Mesenchymal stem cell (in vitro differentiated cells and primary cell): ENCODE measurements at regions not wholly inside any gene's neighbourhood (a gene's known extent, or its start where the extent isn't known, plus 50 kb on each side); places are given as distances from the start of the nearest gene placed in this dataset.

Source experiments
- DNase-seq: peaks from one replicate; pipeline ENCODE4 v3.0.0-alpha.2; 2013
- H2AFZ ChIP-seq: one replicate; pipeline ENCODE4 v1.6.1; 2013; ENCODE audit warnings: low read depth, mild to moderate bottlenecking, control low read depth, inconsistent platforms, low read length, moderate library complexity
- H2AK5ac ChIP-seq: 2 replicates; pipeline ENCODE4 v1.6.1; 2013; ENCODE audit warnings: low read length, moderate library complexity, mild to moderate bottlenecking, inconsistent platforms; ENCODE audit not compliant: severe bottlenecking
- H2BK120ac ChIP-seq: one replicate; pipeline ENCODE4 v1.6.1; 2013; ENCODE audit warnings: low read depth, mild to moderate bottlenecking, inconsistent platforms, low read length, moderate library complexity
- H2BK12ac ChIP-seq, 2 experiments: one replicate each; pipeline ENCODE4 v1.6.1; 2013; ENCODE audit warnings: inconsistent platforms in 2 of 2, low read length in 2 of 2, mild to moderate bottlenecking in 2 of 2, moderate library complexity in 2 of 2, control low read depth in 1 of 2
- H2BK15ac ChIP-seq: one replicate; pipeline ENCODE4 v1.6.1; 2013; ENCODE audit warnings: mild to moderate bottlenecking, low read depth, inconsistent platforms; ENCODE audit not compliant: poor library complexity, severe bottlenecking
- H2BK5ac ChIP-seq: 2 replicates; pipeline ENCODE4 v1.6.1; 2013; ENCODE audit warnings: low read depth, mild to moderate bottlenecking, low read length, control low read depth, inconsistent platforms; ENCODE audit not compliant: poor library complexity, severe bottlenecking
- H3K14ac ChIP-seq, 2 experiments: one replicate each; pipeline ENCODE4 v1.6.1; 2013; ENCODE audit warnings: inconsistent platforms in 2 of 2, low read length in 2 of 2, control low read depth in 1 of 2, mild to moderate bottlenecking in 1 of 2, moderate library complexity in 1 of 2
- H3K18ac ChIP-seq, 2 experiments: one replicate each; pipeline ENCODE4 v1.6.1; 2013; ENCODE audit warnings: inconsistent platforms in 2 of 2, low read length in 2 of 2, control low read depth in 1 of 2, low read depth in 1 of 2, mild to moderate bottlenecking in 1 of 2
- H3K23ac ChIP-seq, 2 experiments: one replicate each; pipeline ENCODE4 v1.6.1; 2013; ENCODE audit warnings: inconsistent platforms in 2 of 2, low read length in 2 of 2, mild to moderate bottlenecking in 2 of 2, moderate library complexity in 2 of 2, control low read depth in 1 of 2
- H3K27ac ChIP-seq: 2 replicates; pipeline ENCODE4 v1.5.1; 2013; ENCODE audit warnings: mild to moderate bottlenecking, moderate library complexity, low read length, control low read depth, inconsistent platforms; ENCODE audit not compliant: poor library complexity, severe bottlenecking
- H3K27me3 ChIP-seq, 2 experiments: 2 replicates each; pipeline versions ENCODE4 v1.6.1 to v1.7.0; 2013; ENCODE audit warnings: low read length in 2 of 2, mild to moderate bottlenecking in 2 of 2, moderate library complexity in 2 of 2, control low read depth in 1 of 2, inconsistent platforms in 1 of 2; ENCODE audit not compliant: control insufficient read depth in 1 of 2, insufficient read depth in 1 of 2
- H3K36me3 ChIP-seq, 2 experiments: 2 replicates each; pipeline versions ENCODE4 v1.6.1 to v1.7.0; 2013; ENCODE audit warnings: low read length in 2 of 2, control low read depth in 1 of 2, inconsistent platforms in 1 of 2, low read depth in 1 of 2, mild to moderate bottlenecking in 1 of 2; ENCODE audit not compliant: insufficient read depth in 2 of 2, control insufficient read depth in 1 of 2
- H3K4ac ChIP-seq, 2 experiments: one replicate each; pipeline ENCODE4 v1.6.1; 2013; ENCODE audit warnings: inconsistent platforms in 2 of 2, low read length in 2 of 2, mild to moderate bottlenecking in 2 of 2, moderate library complexity in 2 of 2, control low read depth in 1 of 2, low read depth in 1 of 2
- H3K4me1 ChIP-seq: 2 replicates; pipeline ENCODE4 v1.6.1; 2013; ENCODE audit warnings: low read depth, low read length, control low read depth; ENCODE audit not compliant: control insufficient read depth, insufficient read depth
- H3K4me2 ChIP-seq: 2 replicates; pipeline ENCODE4 v1.6.1; 2013; ENCODE audit warnings: low read length, mild to moderate bottlenecking, inconsistent platforms; ENCODE audit not compliant: poor library complexity, severe bottlenecking
- H3K4me3 ChIP-seq, 2 experiments: 2 replicates each; pipeline versions ENCODE4 v1.5.1 to v1.7.0; 2013; ENCODE audit warnings: low read length in 2 of 2, mild to moderate bottlenecking in 2 of 2, control low read depth in 1 of 2, low read depth in 1 of 2; ENCODE audit not compliant: insufficient read depth in 1 of 2
- H3K79me1 ChIP-seq: replicated peaks from 2 replicates; pipeline ENCODE4 v1.6.1; 2013; ENCODE audit warnings: mild to moderate bottlenecking, control low read depth, low read length, inconsistent platforms; ENCODE audit not compliant: poor library complexity, severe bottlenecking
- H3K9ac ChIP-seq: 2 replicates; pipeline ENCODE4 v1.7.0; 2013; ENCODE audit warnings: mild to moderate bottlenecking, low read length, moderate library complexity
- H3K9me3 ChIP-seq: 2 replicates; pipeline ENCODE4 v1.7.0; 2013; ENCODE audit warnings: mild to moderate bottlenecking, low read length; ENCODE audit not compliant: control insufficient read depth
- H4K8ac ChIP-seq: one replicate; pipeline ENCODE4 v1.6.1; 2013; ENCODE audit warnings: inconsistent platforms, mild to moderate bottlenecking, low read length, moderate library complexity
- H4K91ac ChIP-seq: one replicate; pipeline ENCODE4 v1.6.1; 2013; ENCODE audit warnings: mild to moderate bottlenecking, low read length, inconsistent platforms
- WGBS: methylation state at CpG from one replicate; pipeline ENCODE4 v1.1.7; 2013; ENCODE audit warnings: mixed read lengths; 5-methylcytosine and 5-hydroxymethylcytosine counted together

GRCh38 chr11:126122863-126123262, 60.2 kb upstream of the CDON start:
- Histone ChIP-seq H2BK120ac (no peak overlapping the region), H2AK5ac (no peak overlapping the region), H2BK12ac (no peak overlapping the region), H3K79me1 (no peaks in the 10 kb centered on the region), H3K9me3 (no peaks in the 10 kb centered on the region), H4K91ac (no peak overlapping the region), H3K23ac (no peak overlapping the region), H3K4me2 (no peak overlapping the region), H3K4me1 (no peaks in the 10 kb centered on the region), H3K36me3 (peaks cover 0 to 4% of the 10 kb centered on the region in 2 experiments), H3K18ac (no peak overlapping the region), H3K27me3 (peaks cover 0 to 39% of the 10 kb centered on the region in 2 experiments), H2BK5ac (no peak overlapping the region), H2BK15ac (no peak overlapping the region), H4K8ac (no peak overlapping the region), H3K9ac (peak overlapping the region; percentile 74), H3K4ac (no peak overlapping the region), H3K4me3 (peak overlapping the region in 1 of 2 experiments; percentile 73), H3K27ac (no peak overlapping the region), H3K14ac (no peak overlapping the region), H2AFZ (no peak overlapping the region)
- no peak for DNase-seq
- 77% methylated on average over 3 of the region's 3 CpGs for WGBS

DNA sequence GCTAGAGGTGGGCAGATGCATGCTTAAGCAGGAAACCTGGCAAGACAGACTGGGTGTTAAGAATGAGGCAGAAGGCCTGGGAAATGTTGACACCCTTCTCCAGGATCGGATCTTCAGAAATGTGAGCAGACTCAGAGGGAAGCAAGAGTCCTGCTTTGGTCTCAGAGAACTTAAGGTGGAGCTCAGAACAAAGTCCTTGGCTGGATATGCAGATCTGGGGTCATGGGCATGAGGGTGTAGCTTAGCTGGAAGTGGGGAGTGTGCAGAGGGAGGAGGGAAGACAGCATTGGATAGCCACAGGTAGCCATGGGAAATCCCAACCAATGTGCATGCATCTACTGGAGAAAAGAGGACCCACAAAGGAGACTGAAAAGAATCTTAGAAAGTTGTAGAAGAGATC, 58.6 kb upstream of the CDON start:
- no peak overlapping the region for H2BK5ac ChIP-seq
- peak overlapping the region; percentile 8 for H3K4me2 ChIP-seq
- H2BK12ac ChIP-seq = no peak overlapping the region

DNA sequence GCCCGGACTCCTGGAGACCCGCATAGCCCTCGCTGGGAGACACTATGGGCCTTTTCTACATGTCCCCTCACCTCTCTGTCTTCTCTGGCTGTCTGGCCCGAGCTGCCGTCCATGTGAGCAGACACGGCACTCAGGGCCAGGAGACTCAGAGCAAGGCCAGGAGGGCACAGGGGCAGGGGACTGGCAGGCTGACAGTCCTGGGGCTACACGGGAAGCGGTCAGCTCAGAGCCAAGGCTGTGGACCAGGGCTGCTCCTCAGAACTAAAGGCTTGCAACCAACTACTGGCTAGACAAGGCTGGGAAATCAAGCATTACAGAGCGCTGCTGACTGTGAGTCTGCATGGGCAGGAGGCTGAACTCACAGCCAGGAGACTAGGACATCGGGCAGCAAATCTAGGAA, 56.1 kb upstream of the CDON start:
- 96% methylated on average over 10 of the region's 10 CpGs for WGBS
- Histone ChIP-seq H3K36me3 (no peaks in the 10 kb centered on the region), H3K4me3 (no peak overlapping the region), H2AFZ (no peak overlapping the region), H4K91ac (no peak overlapping the region), H2BK12ac (no peak overlapping the region), H3K4me2 (no peak overlapping the region), H3K27me3 (peaks cover 0 to 21% of the 10 kb centered on the region in 2 experiments), H3K27ac (no peak overlapping the region), H4K8ac (no peak overlapping the region), H3K9me3 (no peaks in the 10 kb centered on the region), H3K18ac (no peak overlapping the region), H3K79me1 (no peaks in the 10 kb centered on the region), H3K4me1 (peaks cover 13% of the 10 kb centered on the region), H2AK5ac (no peak overlapping the region), H3K23ac (no peak overlapping the region), H2BK5ac (no peak overlapping the region), H2BK15ac (no peak overlapping the region), H3K14ac (no peak overlapping the region), H3K4ac (peak overlapping the region in 1 of 2 experiments; percentile 15), H2BK120ac (no peak overlapping the region), H3K9ac (no peak overlapping the region)
- DNase-seq = no peak

More for the DNA sequence above, 58.6 kb upstream of the CDON start:
- H2BK120ac ChIP-seq = no peak overlapping the region
- no peaks in the 10 kb centered on the region for H3K79me1 ChIP-seq
- H3K4me1 ChIP-seq = no peaks in the 10 kb centered on the region
- no peak overlapping the region for H2BK15ac ChIP-seq
- H3K4ac ChIP-seq = no peak overlapping the region
- H3K18ac ChIP-seq = no peak overlapping the region
- no peak overlapping the region for H4K91ac ChIP-seq
- no peak overlapping the region for H2AK5ac ChIP-seq
- H3K14ac ChIP-seq = no peak overlapping the region
- H3K9me3 ChIP-seq = no peaks in the 10 kb centered on the region
- no peak overlapping the region for H3K4me3 ChIP-seq
- no peak overlapping the region for H3K27ac ChIP-seq
- 90% methylated on average over 1 of the region's 1 CpG for WGBS
- H3K9ac ChIP-seq = no peak overlapping the region
- peaks cover 0 to 32% of the 10 kb centered on the region in 2 experiments for H3K27me3 ChIP-seq
- H2AFZ ChIP-seq = no peak overlapping the region
- H3K36me3 ChIP-seq = peaks cover 0 to 4% of the 10 kb centered on the region in 2 experiments
- DNase-seq = no peak
- no peak overlapping the region for H3K23ac ChIP-seq
- H4K8ac ChIP-seq = no peak overlapping the region

GRCh38 chr11:126115816-126116331, 53.2 kb upstream of the CDON start:
- 10% methylated on average over 14 of the region's 14 CpGs for WGBS

More at GRCh38 chr11:126115816-126116331, 53.2 kb upstream of the CDON start:
- no peak overlapping the region for H3K4me3 ChIP-seq
- peak overlapping the region; percentile 25 for H4K91ac ChIP-seq
- H2BK5ac ChIP-seq = no peak overlapping the region
- H3K27ac ChIP-seq = no peak overlapping the region
- peak overlapping the region; percentile 90 for H3K9ac ChIP-seq
- no peaks in the 10 kb centered on the region for H3K36me3 ChIP-seq
- H2BK15ac ChIP-seq = peak overlapping the region; percentile 83
- H4K8ac ChIP-seq = peak overlapping the region; percentile 80
- H2BK12ac ChIP-seq = peak overlapping the region in 1 of 2 experiments; percentile 88
- H3K4me1 ChIP-seq = peaks cover 16% of the 10 kb centered on the region
- H3K79me1 ChIP-seq = no peaks in the 10 kb centered on the region
- no peak overlapping the region for H3K14ac ChIP-seq
- peak overlapping the region; percentile 80 for H2BK120ac ChIP-seq
- no peaks in the 10 kb centered on the region for H3K9me3 ChIP-seq
- peak overlapping the region; percentile 75 to 76 for H3K18ac ChIP-seq
- peak overlapping the region; percentile 42 to 74 for H3K4ac ChIP-seq
- no peak overlapping the region for H3K23ac ChIP-seq
- no peak overlapping the region for H3K4me2 ChIP-seq
- H2AK5ac ChIP-seq = no peak overlapping the region
- H2AFZ ChIP-seq = no peak overlapping the region
- DNase-seq = peak; percentile 97
- H3K27me3 ChIP-seq = peaks cover 0 to 7% of the 10 kb centered on the region in 2 experiments
